GM21737 (cell line): ENCODE measurements at regions not wholly inside any gene's neighbourhood (a gene's known extent, or its start where the extent isn't known, plus 50 kb on each side); places are given as distances from the start of the nearest gene placed in this dataset.

Experiments used
- ATAC-seq: cut with Tn5 transposase; IDR thresholded peaks from one replicate; pipeline ENCODE4 v1.9.1; 2021; ENCODE audit warnings: mild to moderate bottlenecking, moderate library complexity; ENCODE audit not compliant: unreplicated experiment

DNA sequence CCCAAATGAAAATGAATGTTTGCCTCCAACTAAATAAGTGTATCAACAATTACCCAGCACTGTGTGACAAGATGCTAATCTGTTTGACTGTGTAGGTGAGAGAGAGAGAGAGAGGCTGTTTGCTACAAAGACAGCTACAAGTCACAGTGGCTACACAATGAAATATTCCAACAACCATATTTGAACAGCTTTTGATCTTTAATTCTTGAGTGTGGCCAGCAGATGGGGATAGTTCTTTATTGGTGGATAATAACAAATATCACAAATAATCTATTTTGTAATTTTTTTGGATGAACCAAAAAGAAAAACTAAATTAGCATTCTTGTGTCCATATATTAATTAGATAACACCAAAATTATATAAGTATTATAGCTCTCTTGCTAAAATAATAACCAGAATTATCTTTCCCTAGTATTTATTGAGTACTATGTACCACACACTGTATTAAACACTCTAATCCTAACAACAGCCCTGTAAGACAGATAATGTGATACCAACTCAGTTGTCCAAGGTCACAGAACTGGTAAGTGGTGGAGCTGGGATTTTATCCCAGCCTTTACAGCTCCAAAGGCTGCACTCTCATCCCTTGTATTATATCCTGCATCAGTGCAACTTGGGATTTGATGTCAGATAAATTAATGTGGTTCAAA is 61.9 kb upstream of the C3orf80 start:
- ATAC-seq, result no peak

DNA sequence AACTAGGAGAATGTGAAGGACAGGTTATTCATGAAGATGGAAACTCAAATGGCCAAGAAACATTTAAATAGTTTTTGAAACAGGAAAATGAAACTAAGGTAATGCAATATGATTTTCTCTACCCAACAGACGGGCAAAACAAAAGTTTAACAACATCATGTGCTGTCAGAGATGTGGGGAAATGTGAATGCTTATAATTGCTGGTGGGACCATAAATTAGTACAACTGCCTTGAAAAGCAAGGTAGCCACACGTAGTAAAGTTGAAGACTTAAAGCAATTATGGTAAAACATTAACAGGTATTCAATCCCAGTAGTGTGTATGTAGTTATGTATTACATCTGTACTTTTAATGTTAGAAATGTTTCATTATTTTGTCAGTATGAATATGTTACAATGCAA is 57.0 kb upstream of the C3orf80 start:
- no peak for ATAC-seq

DNA sequence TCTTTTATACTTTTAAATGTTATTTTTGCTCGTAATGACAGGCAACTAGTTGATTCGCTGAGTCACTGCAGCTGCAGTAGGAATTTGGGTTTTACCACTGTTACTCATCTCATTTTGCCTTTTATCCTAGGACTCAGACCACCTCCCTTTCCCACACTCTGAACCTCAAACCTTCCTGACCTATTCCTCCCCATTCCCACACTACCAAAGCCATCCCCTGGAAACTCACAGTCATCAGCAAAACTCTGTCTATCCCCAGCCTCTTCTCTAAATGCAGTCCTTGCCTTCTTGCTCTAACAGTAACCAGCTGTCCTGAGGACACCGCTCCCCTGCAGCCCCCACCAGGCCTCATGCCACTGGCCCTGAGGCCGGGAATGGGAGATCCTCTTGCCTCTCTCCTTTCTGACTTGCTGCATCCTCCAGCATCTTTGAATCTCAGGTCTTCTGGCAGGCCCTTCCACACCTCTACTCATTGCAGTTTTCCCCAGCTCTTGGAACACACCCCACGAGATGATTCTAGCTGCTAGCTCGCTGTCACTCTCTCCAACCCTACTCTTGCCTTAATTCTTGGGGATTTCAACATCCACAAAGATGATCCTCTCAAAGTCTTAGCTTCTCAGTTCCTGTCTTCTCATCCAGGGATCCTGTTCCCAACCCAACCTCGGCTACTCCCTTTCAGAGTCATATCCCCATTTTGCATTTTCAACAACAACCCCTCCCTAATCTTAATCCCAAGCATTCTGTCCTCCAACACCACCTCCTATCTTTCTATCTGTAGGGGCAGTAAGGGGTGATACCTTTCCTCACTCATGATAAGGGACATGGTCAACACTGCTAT is 55.9 kb upstream of the C3orf80 start:
- no peak for ATAC-seq

DNA sequence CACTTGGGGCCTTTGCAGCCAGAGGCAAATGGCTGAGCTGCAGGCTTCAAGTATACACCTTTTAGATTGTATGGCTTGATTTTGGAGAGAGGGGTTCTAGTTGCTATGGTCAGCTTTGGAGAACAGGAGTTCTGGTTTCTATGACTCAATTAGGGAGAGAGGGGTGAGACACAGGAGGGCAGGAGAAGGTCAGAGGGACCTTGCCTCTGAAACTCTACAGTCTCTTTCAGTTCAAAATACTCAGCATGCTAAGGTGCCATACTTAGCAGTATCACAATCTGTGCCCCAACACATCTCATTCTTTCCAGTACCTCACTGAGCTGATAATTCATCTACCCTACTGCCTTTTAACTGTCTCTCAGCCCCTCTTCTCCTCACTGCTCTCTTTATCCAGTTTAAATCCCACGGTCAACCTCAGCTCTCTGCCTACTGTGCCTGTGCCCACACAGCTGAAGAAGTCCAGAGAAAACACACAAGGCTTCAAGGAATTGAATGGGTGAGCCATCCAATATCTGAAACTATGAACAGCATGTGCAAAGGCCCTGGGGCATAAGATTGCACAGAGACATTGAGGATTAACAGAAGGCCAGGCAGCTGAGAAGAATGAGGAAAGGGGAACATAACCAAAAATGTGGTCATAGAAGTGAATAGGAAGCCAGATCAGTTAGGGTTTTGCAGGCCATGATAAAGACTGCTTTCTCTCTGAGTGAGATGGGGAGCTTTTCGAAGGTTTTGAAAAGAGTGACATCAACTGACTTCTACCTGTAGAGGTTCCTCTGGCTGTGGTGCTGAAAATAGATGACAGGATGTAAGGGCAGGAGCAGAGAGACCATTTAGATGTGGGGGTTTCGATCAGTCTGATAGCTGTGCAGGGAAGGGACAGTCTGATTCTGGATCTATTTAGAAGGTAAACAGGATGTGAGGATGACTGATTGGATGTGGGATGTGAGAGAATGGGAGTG is 54.5 kb upstream of the C3orf80 start:
- no peak for ATAC-seq

DNA sequence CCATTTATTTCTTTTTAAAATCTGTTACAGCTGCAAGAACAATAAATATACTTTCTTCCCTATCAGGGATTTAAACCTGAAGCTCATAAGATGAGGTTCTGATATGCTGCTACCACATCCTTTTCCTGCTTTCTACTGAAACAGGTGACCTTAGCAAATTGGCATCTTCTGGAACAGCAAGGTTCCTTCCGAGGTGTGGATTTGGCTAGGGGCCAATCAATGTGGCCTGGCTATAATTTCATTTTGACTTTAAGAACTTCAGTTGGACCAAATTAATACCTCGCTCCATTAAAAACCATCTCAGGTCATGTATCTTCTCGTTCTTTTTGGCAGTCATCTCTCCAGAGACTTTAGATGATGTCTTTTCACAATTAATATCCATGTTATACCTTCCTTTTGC is 53.4 kb upstream of the C3orf80 start:
- no peak for ATAC-seq

DNA sequence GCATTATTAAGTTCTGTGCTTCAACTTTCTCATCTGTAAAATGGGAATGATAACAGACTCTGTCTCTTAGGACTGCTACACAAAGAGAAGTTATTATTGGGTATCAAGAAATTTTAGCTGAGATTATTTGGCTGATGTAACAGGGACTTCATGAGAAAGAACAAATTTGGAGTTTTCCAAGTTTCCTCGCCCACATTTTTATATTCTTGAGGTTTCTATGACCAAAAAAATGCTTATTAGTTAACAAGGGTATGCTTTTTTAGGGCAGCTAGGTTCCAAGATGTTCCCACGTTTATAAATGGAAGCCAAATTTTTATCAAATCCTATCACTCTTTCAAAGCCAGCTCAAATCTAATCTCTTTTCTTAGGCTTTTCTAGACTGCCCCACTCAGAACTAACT is 50.6 kb upstream of the C3orf80 start:
- no peak for ATAC-seq
